ENCODE measurements at regions not wholly inside any gene's neighbourhood (a gene's known extent, or its start where the extent isn't known, plus 50 kb on each side); places are given as distances from the start of the nearest gene placed in this dataset.

DNA sequence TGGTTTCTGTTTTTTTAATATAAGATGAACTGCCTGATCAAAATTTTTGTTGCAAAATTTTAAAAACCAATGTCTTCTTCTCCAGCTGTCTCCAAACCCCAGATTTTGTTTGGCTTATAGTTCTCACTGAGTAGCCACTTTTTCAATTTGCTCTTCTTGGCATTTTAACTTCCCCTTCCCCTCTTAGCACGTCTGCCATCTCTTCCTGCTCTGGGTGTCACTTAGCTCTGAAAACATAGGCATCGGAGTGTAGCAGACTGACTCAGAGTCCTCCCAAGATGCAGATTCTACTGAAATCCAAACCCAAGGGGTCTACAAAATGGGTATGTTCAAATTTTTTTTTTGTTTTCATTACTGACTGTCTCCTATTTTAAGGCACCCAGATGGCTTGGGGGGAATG lies 270.3 kb upstream of the KIRREL3 start:
- Histone ChIP-seq H3K27me3 (no peaks in the 10 kb centered on the region), H3K4me1 (no peaks in the 10 kb centered on the region), H3K9me3 (no peaks in the 10 kb centered on the region), H3K4me3 (no peak overlapping the region), H3K36me3 (no peaks in the 10 kb centered on the region), H3K27ac (replicated peaks in 1 of 4) (no peak overlapping the region)
- DNase-seq (ENCODE audit: extremely low spot score) = no peak
- no peak for TF ChIP-seq POLR2A (IDR thresholded peaks at IDR 0.05; ENCODE audit: low read depth)
- TF ChIP-seq, protein P1, sequence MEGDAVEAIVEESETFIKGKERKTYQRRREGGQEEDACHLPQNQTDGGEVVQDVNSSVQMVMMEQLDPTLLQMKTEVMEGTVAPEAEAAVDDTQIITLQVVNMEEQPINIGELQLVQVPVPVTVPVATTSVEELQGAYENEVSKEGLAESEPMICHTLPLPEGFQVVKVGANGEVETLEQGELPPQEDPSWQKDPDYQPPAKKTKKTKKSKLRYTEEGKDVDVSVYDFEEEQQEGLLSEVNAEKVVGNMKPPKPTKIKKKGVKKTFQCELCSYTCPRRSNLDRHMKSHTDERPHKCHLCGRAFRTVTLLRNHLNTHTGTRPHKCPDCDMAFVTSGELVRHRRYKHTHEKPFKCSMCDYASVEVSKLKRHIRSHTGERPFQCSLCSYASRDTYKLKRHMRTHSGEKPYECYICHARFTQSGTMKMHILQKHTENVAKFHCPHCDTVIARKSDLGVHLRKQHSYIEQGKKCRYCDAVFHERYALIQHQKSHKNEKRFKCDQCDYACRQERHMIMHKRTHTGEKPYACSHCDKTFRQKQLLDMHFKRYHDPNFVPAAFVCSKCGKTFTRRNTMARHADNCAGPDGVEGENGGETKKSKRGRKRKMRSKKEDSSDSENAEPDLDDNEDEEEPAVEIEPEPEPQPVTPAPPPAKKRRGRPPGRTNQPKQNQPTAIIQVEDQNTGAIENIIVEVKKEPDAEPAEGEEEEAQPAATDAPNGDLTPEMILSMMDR (IDR thresholded peaks at IDR 0.05) = no peak
- TF ChIP-seq EP300 (IDR thresholded peaks at IDR 0.05) = no peak
- no peak for TF ChIP-seq POLR2AphosphoS5 (IDR thresholded peaks at IDR 0.05)
- intact Hi-C loops (cut with DNase I) = no loop called here
- 55% methylated on average over 2 of the region's 2 CpGs for WGBS

DNA sequence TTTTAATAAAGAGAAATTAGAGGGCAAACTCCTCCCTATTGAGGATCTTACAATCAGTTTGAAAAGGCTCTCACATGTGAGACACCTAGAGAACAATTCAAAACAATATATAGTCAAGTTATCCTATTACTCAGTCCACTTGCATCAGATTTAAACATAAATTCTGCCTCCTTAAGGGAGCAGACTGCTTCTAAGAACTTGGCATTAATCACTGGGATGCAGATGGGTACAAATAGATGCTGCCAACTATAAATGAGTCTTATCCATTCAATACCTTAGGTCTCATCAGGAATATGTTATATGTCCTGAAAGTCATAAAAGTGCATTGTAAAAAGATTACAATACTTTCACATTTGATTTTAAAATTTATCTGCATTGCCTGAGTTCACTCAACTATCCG lies 269.3 kb upstream of the KIRREL3 start:
- 97% methylated on average over 1 of the region's 1 CpG for WGBS
- no peak for DNase-seq (ENCODE audit: extremely low spot score)
- H3K4me1 ChIP-seq = no peaks in the 10 kb centered on the region
- no peaks in the 10 kb centered on the region for H3K36me3 ChIP-seq
- H3K4me3 ChIP-seq = no peak overlapping the region
- no peak overlapping the region for H3K27ac ChIP-seq (replicated peaks in 1 of 4)
- H3K9me3 ChIP-seq = no peaks in the 10 kb centered on the region
- intact Hi-C loops (cut with DNase I) = no loop called here
- no peaks in the 10 kb centered on the region for H3K27me3 ChIP-seq
- TF ChIP-seq EP300 (IDR thresholded peaks at IDR 0.05) (no peak), POLR2A (IDR thresholded peaks at IDR 0.05; ENCODE audit: low read depth) (no peak), POLR2AphosphoS5 (IDR thresholded peaks at IDR 0.05) (no peak)
- TF ChIP-seq, protein P1 (IDR thresholded peaks at IDR 0.05) = no peak

DNA sequence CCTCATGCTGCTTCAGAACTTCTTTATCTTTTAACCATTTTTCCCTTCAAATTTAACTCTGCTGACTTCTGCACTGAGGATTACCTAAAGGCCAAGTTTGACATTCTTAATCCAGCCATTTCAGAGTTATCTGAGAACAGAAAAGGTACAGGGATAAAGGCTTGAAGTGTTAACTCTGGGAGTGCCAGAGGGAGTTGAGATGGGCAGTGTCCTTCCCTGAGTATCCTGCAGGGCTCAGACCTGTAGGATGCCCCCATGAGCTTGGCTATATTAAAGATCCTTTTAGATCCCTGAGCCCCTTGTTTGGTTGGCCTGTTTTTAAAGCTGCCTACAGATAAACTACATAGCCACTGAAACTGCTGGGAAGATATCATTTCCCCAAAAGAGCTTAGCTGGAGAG lies 268.4 kb upstream of the KIRREL3 start:
- Histone ChIP-seq H3K36me3 (no peaks in the 10 kb centered on the region), H3K27ac (replicated peaks in 1 of 4) (no peak overlapping the region), H3K9me3 (no peaks in the 10 kb centered on the region), H3K4me1 (no peaks in the 10 kb centered on the region), H3K4me3 (no peak overlapping the region), H3K27me3 (no peaks in the 10 kb centered on the region)
- intact Hi-C loops (cut with DNase I) = no loop called here
- TF ChIP-seq, protein P1 (IDR thresholded peaks at IDR 0.05) = no peak
- no peak for TF ChIP-seq POLR2AphosphoS5 (IDR thresholded peaks at IDR 0.05)
- TF ChIP-seq EP300 (IDR thresholded peaks at IDR 0.05) = no peak
- TF ChIP-seq POLR2A (IDR thresholded peaks at IDR 0.05; ENCODE audit: low read depth) = no peak
- no peak for DNase-seq (ENCODE audit: extremely low spot score)

DNA sequence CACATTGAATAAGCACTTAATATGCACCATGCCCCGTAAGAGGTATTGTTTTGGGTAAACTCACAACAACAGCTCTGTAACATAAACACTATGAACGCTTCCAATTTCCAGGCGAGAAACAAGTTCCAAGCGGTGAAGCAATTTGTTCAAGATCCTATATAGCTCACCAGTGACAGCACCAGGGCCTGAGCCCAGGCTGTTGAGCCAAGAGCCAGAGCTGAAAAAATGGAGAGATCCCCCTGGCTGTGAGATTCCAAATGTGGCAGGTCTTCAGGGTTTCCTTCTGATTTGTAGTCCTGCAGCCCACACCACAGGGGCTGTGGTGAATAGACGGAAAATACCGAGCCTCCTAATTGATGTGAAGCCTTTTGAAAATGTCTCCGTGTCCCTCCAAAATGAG lies 268.0 kb upstream of the KIRREL3 start:
- Histone ChIP-seq H3K9me3 (no peaks in the 10 kb centered on the region), H3K36me3 (no peaks in the 10 kb centered on the region), H3K4me3 (no peak overlapping the region), H3K27me3 (no peaks in the 10 kb centered on the region), H3K4me1 (no peaks in the 10 kb centered on the region), H3K27ac (replicated peaks in 1 of 4) (no peak overlapping the region)
- WGBS = 78% methylated on average over 7 of the region's 7 CpGs
- DNase-seq (ENCODE audit: extremely low spot score) = peak; percentile 60
- intact Hi-C loops (cut with DNase I) = no loop called here
- no peak for TF ChIP-seq EP300 (IDR thresholded peaks at IDR 0.05)
- TF ChIP-seq POLR2AphosphoS5 (IDR thresholded peaks at IDR 0.05) = no peak
- TF ChIP-seq POLR2A (IDR thresholded peaks at IDR 0.05; ENCODE audit: low read depth) = no peak
- TF ChIP-seq, protein P1 (IDR thresholded peaks at IDR 0.05) = no peak

DNA sequence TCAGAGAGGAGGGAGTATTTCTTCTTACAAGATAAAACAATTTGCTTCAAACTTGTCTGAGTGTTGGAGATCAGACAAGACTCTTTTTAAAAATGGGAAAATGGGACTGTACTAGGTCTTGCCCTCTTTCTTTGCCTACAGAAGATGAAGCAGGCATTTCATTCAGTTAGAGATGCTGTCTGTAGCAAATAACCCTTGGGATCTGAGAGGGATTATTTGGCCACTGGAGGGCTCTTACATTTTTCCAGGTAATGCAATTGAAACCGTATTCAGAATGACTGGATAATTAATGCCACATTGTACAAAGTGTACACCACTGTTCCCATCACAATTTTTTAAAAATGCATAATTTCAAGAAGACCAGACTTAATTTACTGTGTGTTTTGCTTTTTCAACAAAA lies 258.5 kb upstream of the KIRREL3 start:
- H3K36me3 ChIP-seq = no peaks in the 10 kb centered on the region
- TF ChIP-seq EP300 (IDR thresholded peaks at IDR 0.05) (no peak), POLR2AphosphoS5 (IDR thresholded peaks at IDR 0.05) (no peak), POLR2A (IDR thresholded peaks at IDR 0.05; ENCODE audit: low read depth) (no peak)
- TF ChIP-seq, protein P1 (IDR thresholded peaks at IDR 0.05) = no peak
- H3K9me3 ChIP-seq = no peaks in the 10 kb centered on the region
- H3K4me3 ChIP-seq = no peak overlapping the region
- no peak for DNase-seq (ENCODE audit: extremely low spot score)
- no peaks in the 10 kb centered on the region for H3K27me3 ChIP-seq
- H3K27ac ChIP-seq (replicated peaks in 1 of 4) = no peak overlapping the region
- intact Hi-C loops (cut with DNase I) = no loop called here
- 54% methylated on average over 1 of the region's 1 CpG for WGBS
- peaks cover 0 to 2% (median 0%) of the 10 kb centered on the region in 4 donors for H3K4me1 ChIP-seq
